Neural cell (in vitro differentiated cells): ENCODE measurements at regions not wholly inside any gene's neighbourhood (a gene's known extent, or its start where the extent isn't known, plus 50 kb on each side); places are given as distances from the start of the nearest gene placed in this dataset.

Experiments
- H2AFZ ChIP-seq: fragments of 200-600, 300-800 bp; sonication (generic), shearing (Covaris generic); 2 replicates; pipeline ENCODE4 v1.6.0; 2014; ENCODE audit warnings: low read depth, mild to moderate bottlenecking, antibody characterized with exemption, low read length, moderate library complexity
- H3F3A ChIP-seq: fragments of 200-600 bp; shearing (Covaris generic); 2 replicates; pipeline ENCODE4 v1.6.1; 2016; ENCODE audit warnings: mild to moderate bottlenecking, moderate library complexity, mixed read lengths, antibody characterized with exemption, low read length; ENCODE audit not compliant: insufficient read depth, poor library complexity, severe bottlenecking
- H3K27ac ChIP-seq: fragments of 200-600, 300-800 bp; sonication (generic), shearing (Covaris generic); 2 replicates; pipeline ENCODE4 v1.5.1; 2014; ENCODE audit warnings: mild to moderate bottlenecking, low read length, moderate library complexity
- H3K27me3 ChIP-seq: fragments of 300-800, 200-600 bp; sonication (generic), shearing (Covaris generic); 2 replicates; pipeline ENCODE4 v1.6.0; 2014; ENCODE audit warnings: mild to moderate bottlenecking, low read depth, low read length, moderate library complexity; ENCODE audit not compliant: insufficient read depth
- H3K36me3 ChIP-seq: fragments of 300-800, 200-600 bp; sonication (generic), shearing (Covaris generic); 2 replicates; pipeline ENCODE4 v1.5.1; 2014; ENCODE audit warnings: mild to moderate bottlenecking, antibody characterized with exemption, low read length, moderate library complexity; ENCODE audit not compliant: insufficient read depth
- H3K4me2 ChIP-seq: fragments of 300-800, 200-600 bp; sonication (generic), shearing (Covaris generic); 2 replicates; pipeline ENCODE4 v1.6.0; 2014; ENCODE audit warnings: mild to moderate bottlenecking, low read length
- H3K4me3 ChIP-seq: fragments of 300-800, 200-600 bp; sonication (generic), shearing (Covaris generic); 2 replicates; pipeline ENCODE4 v1.5.1; 2014; ENCODE audit warnings: mild to moderate bottlenecking, low read length, moderate library complexity
- H3K79me2 ChIP-seq: fragments of 200-600 bp; shearing (Covaris generic); replicated peaks from 2 replicates; pipeline ENCODE4 v1.6.0; 2014; ENCODE audit warnings: mild to moderate bottlenecking, low read length, moderate library complexity; ENCODE audit not compliant: insufficient read depth
- H3K9ac ChIP-seq: fragments of 300-800, 200-600 bp; sonication (generic), shearing (Covaris generic); 2 replicates; pipeline ENCODE4 v1.6.1; 2016; ENCODE audit warnings: mild to moderate bottlenecking, low read length, mixed read lengths
- H3K9me2 ChIP-seq: fragments of 200-600 bp; shearing (Covaris generic); 2 replicates; pipeline ENCODE4 v1.6.1; 2016; ENCODE audit warnings: mild to moderate bottlenecking, low read length, mixed read lengths; ENCODE audit not compliant: insufficient read depth
- H3K9me3 ChIP-seq: fragments of 200-600, 300-800 bp; sonication (generic), shearing (Covaris generic); 2 replicates; pipeline ENCODE4 v1.6.1; 2016; ENCODE audit warnings: mild to moderate bottlenecking, mixed run types, low read length, moderate library complexity, mixed read lengths
- H4K20me1 ChIP-seq: fragments of 200-600 bp; shearing (Covaris generic); 2 replicates; pipeline ENCODE4 v1.6.1; 2016; ENCODE audit warnings: mild to moderate bottlenecking, mixed run types; ENCODE audit not compliant: insufficient read depth
- EP300 ChIP-seq: fragments of 450-650 bp; conservative IDR thresholded peaks from 2 replicates; pipeline ENCODE4 v1.6.1; 2014; ENCODE audit warnings: antibody characterized with exemption, mild to moderate bottlenecking, moderate library complexity; ENCODE audit not compliant: poor library complexity, severe bottlenecking
- EZH2 ChIP-seq: fragments of 200-600, 300-800 bp; shearing (Covaris generic), sonication (generic); IDR thresholded peaks from 2 replicates; pipeline ENCODE4 v1.6.1; 2014; ENCODE audit warnings: antibody characterized with exemption, low read length, borderline replicate concordance, mild to moderate bottlenecking; ENCODE audit not compliant: insufficient read depth, poor library complexity, severe bottlenecking
- MXI1 ChIP-seq: fragments of 450-650 bp; conservative IDR thresholded peaks from 2 replicates; pipeline ENCODE4 v1.6.1; 2014; ENCODE audit warnings: antibody characterized with exemption, mild to moderate bottlenecking; ENCODE audit not compliant: poor library complexity, severe bottlenecking
- POLR2AphosphoS5 ChIP-seq: IDR thresholded peaks from 2 replicates; pipeline ENCODE4 v1.6.1; 2012
- RAD21 ChIP-seq: fragments of 450-650 bp; conservative IDR thresholded peaks from 2 replicates; pipeline ENCODE4 v1.6.1; 2014; ENCODE audit warnings: antibody characterized with exemption, mild to moderate bottlenecking, moderate library complexity
- REST ChIP-seq: IDR thresholded peaks from 2 replicates; pipeline ENCODE4 v1.6.1; 2012; ENCODE audit warnings: borderline replicate concordance
- TAF1 ChIP-seq: IDR thresholded peaks from 2 replicates; pipeline ENCODE4 v1.6.1; 2012; ENCODE audit warnings: low read depth
- TF ChIP-seq, protein P1 (sequence below): fragments of 450-650 bp; IDR thresholded peaks from 2 replicates; pipeline ENCODE4 v1.5.1; 2014; ENCODE audit warnings: antibody characterized with exemption, mild to moderate bottlenecking, moderate library complexity; ENCODE audit not compliant: poor library complexity, severe bottlenecking

- no peaks in the 10 kb centered on the region for H3F3A ChIP-seq
- H3K4me3 ChIP-seq: no peak overlapping the region
- no peak for TF ChIP-seq EP300
- H3K9me2 ChIP-seq: no peaks in the 10 kb centered on the region
- H3K27ac ChIP-seq: no peak overlapping the region
- no peak overlapping the region for H3K4me2 ChIP-seq
- no peaks in the 10 kb centered on the region for H3K79me2 ChIP-seq
- no peaks in the 10 kb centered on the region for H4K20me1 ChIP-seq
- no peaks in the 10 kb centered on the region for H3K9me3 ChIP-seq
- no peak overlapping the region for H3K9ac ChIP-seq
- no peaks in the 10 kb centered on the region for H3K36me3 ChIP-seq
- no peaks in the 10 kb centered on the region for H3K27me3 ChIP-seq
- no peak overlapping the region for H2AFZ ChIP-seq
Measured at GRCh38 chr9:78896479-78896878, 599.6 kb downstream of the PSAT1 start.

GRCh38 chr9:78898234-78898633, 601.3 kb downstream of the PSAT1 start:
- Histone ChIP-seq H3K36me3 (no peaks in the 10 kb centered on the region), H3K27ac (no peak overlapping the region), H3K9me2 (no peaks in the 10 kb centered on the region), H2AFZ (no peak overlapping the region), H3K9me3 (no peaks in the 10 kb centered on the region), H3K27me3 (no peaks in the 10 kb centered on the region), H3F3A (no peaks in the 10 kb centered on the region), H3K9ac (no peak overlapping the region), H3K4me3 (no peak overlapping the region), H4K20me1 (no peaks in the 10 kb centered on the region), H3K79me2 (no peaks in the 10 kb centered on the region), H3K4me2 (no peak overlapping the region)
- TF ChIP-seq, protein P1, sequence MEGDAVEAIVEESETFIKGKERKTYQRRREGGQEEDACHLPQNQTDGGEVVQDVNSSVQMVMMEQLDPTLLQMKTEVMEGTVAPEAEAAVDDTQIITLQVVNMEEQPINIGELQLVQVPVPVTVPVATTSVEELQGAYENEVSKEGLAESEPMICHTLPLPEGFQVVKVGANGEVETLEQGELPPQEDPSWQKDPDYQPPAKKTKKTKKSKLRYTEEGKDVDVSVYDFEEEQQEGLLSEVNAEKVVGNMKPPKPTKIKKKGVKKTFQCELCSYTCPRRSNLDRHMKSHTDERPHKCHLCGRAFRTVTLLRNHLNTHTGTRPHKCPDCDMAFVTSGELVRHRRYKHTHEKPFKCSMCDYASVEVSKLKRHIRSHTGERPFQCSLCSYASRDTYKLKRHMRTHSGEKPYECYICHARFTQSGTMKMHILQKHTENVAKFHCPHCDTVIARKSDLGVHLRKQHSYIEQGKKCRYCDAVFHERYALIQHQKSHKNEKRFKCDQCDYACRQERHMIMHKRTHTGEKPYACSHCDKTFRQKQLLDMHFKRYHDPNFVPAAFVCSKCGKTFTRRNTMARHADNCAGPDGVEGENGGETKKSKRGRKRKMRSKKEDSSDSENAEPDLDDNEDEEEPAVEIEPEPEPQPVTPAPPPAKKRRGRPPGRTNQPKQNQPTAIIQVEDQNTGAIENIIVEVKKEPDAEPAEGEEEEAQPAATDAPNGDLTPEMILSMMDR: no peak
- TF ChIP-seq RAD21: no peak

DNA sequence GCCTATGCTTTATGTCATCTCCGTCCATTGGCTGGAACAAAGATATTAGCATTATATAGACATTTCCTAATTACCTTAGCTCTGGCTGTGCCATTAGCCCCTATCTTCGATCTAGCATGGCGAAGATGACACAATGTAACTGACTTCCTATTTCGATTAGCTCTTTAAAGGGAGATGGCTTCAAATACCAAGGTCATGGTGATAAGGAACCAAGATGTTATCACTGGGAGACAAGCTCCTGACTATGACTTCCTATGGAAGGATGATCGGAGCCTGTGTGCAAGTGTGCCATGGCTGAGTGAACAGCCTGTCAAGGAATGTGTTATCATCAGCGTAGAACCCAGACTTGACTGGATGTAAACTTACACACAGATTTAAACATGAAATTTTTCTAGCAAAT, 602.1 kb downstream of the PSAT1 start:
- H3K9me3 ChIP-seq: no peaks in the 10 kb centered on the region
- no peak overlapping the region for H3K4me3 ChIP-seq
- no peaks in the 10 kb centered on the region for H4K20me1 ChIP-seq
- no peak overlapping the region for H3K9ac ChIP-seq
- no peak overlapping the region for H3K27ac ChIP-seq
- H3K79me2 ChIP-seq: no peaks in the 10 kb centered on the region
- no peak overlapping the region for H2AFZ ChIP-seq
- no peaks in the 10 kb centered on the region for H3K36me3 ChIP-seq
- H3F3A ChIP-seq: no peaks in the 10 kb centered on the region
- H3K4me2 ChIP-seq: no peak overlapping the region
- no peak for TF ChIP-seq EZH2
- TF ChIP-seq RAD21: no peak
- no peak for TF ChIP-seq TAF1
- TF ChIP-seq REST: no peak
- TF ChIP-seq POLR2AphosphoS5: no peak
- TF ChIP-seq, protein P1: no peak
- no peak for TF ChIP-seq MXI1
- no peaks in the 10 kb centered on the region for H3K27me3 ChIP-seq
- H3K9me2 ChIP-seq: no peaks in the 10 kb centered on the region
